Stimulated activated naive CD8-positive, alpha-beta T cell treated with anti-CD3 and anti-CD28 coated beads, Interleukin-15, Interleukin-2, amounts not matched to agents 100 U/mL and 50 U/mL, for 24 hours (primary cell): ENCODE measurements at regions not wholly inside any gene's neighbourhood (a gene's known extent, or its start where the extent isn't known, plus 50 kb on each side); places are given as distances from the start of the nearest gene placed in this dataset.
"Not testable (repeated sequence)": the region's sequence is repeated elsewhere in the genome, so short reads cannot be mapped to it uniquely, and the experiment has no call there.

ENCODE experiments used
- ATAC-seq: fragments of 150-1000 bp; cut with Tn5 transposase; one replicate; pipeline ENCODE4 v1.10.0; 2021
- DNase-seq: peaks from one replicate; pipeline ENCODE4 v3.0.0; 2021

DNA sequence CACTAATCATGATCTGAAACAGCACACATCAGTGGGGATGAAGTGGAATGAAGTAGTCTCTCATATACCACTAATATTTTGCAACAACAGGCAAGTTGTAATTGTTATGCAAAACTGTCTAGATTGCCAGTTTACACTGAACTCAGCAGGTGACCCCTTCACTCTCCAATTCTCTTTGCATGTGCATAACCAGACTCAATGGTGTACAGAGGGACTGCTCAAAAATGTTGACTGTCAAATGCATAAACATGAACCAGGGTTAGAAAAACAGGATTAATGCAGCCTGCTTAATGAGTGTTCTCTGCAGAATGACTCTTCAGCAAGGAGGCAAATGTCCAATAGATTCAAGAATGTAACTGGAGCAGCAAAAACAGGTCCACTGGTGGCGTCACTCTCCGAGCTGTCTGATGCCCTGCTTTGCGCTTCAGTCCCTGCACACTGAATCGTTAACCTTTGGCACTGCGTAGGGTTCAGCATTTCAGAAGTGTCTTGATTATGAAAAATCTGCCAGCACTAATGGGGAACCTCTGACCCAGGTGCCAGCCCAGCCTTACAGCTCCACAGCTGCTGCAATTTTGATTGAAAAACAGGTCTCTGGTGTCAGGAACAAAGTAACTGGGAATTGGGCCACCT, 209.3 kb downstream of the TDRD15 start:
- ATAC-seq = no peak

DNA sequence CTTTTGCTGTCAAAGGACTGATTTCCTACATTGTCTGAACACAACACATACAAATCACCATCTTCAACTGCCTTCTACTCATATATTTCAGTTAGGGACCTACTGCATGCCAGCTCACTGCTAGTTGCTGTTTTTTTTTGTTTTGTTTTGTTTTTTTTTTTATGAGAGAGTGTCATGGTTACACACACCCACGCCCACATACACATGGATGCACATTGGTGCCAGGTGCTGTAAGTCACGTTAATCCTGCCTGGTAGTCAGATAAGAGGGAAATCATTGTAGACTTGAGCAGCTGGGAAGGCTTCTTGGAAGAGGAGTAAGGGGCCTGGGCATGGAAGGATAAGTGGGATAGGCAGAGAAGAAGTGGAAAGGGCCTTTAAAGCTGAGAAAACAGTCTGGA, 209.9 kb downstream of the TDRD15 start:
- DNase-seq (no peak), ATAC-seq (no peak)

More for the DNA sequence above, 209.3 kb downstream of the TDRD15 start:
- no peak for DNase-seq

DNA sequence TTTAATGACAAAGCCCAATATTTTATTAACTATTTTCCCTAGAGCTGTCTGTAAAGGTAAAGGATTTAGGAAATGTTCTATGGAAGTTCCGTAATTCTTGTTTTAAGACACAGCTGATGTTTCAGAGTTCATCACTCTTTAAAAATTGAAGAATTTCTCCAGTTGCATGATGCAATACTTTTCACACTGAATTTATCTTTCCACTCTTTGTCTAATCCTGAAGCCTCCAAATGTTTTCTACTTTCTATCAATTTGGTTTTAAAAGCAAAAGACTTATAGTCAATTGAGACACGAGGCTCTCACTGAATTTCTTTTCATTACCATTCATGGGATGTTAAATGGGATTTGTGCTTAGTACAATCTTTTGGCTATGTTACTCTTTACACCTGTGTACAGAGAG, 223.2 kb downstream of the TDRD15 start:
- ATAC-seq (no peak), DNase-seq (no peak)

DNA sequence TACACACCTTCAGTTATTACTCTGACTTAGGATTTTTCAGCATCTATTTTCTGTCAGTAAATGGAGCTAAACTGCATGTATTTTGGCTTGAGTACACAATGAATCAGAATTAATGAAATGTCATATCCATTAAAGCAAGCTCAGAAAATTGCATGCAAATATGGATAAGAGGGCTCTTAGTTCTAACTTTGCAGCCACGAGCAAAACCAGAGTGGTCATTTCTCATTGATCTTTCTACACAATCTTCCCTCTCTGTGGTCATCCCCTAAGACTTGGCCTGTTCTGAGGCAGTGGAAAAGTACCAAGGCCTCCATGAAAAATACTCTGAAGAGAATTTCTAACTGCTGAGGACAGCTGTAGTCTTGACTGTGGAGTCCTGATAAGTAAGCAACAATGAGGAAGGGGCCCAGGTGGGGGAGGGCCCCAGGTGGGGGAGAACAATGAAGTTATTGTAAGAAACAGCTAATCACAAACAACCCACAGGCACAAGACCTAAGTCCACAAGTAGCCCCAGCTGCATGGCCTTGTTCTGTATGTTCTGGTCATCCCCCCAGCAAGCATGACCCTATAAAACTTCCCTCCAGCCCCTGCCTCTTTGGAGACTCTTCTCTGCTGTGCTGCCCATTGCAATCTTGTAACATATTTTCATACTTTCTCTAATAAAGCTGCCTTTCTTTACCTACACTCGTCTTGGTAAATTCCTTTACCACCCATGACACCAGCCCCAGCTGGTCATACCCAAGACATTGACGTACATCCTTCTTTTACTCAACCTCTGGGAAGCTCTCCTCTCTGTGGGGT, 230.3 kb downstream of the TDRD15 start:
- no peak for ATAC-seq
- no peak for DNase-seq

DNA sequence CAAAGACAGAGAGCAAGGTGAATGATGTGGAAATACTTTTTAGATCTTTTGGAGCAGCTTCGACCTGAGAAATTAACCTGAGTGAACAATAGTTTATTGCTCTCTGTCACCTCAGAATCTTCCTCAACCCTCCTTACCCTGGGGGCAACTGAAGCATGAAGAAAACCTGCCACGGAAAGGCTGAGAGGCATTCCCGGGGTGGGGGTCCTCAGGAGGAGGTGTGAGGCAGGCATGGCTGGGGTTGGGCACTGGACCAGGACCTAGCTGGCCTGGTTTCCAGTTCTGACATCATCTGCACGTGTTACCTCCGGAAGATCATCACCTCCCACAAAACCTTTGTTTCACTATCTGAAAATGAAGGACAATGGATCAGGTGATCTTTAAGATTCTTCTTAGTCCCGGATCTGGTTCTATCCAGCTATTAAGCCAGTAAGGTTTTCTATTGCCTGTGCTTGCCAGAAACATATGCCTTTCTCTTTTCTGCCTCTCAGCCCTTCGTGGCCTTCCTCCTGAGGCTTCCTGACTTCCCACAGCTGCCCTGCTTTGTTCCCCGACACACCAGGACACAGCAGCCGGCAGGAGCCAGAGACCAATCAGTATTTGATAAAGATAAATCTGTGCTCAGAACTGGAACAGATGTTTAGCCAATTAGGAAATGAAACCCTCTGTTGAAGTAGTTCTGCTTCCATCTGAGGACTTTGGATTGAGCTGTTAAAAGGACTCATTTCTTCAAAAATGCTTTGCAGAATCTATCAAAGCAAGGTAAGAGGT, 232.5 kb downstream of the TDRD15 start:
- DNase-seq = no peak
- ATAC-seq = no peak

DNA sequence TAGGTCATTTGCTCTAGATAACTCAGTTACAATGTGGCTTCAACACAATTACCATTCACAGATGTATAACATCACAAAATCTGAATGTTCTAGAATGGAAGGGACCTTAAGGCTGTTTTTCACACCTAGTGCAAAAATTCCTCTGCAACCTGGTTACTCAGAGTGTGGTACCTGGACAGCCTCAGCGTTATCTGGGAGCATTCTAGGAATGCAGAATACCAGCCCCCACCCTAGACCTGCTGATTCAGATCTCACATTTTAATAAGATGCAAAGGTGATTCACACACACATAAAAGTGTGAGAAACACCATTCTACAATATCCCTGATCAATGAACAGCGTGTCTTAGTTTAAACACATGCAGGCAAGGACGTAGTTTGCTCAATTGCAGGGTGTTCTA, 233.1 kb downstream of the TDRD15 start:
- no peak for DNase-seq
- no peak for ATAC-seq

DNA sequence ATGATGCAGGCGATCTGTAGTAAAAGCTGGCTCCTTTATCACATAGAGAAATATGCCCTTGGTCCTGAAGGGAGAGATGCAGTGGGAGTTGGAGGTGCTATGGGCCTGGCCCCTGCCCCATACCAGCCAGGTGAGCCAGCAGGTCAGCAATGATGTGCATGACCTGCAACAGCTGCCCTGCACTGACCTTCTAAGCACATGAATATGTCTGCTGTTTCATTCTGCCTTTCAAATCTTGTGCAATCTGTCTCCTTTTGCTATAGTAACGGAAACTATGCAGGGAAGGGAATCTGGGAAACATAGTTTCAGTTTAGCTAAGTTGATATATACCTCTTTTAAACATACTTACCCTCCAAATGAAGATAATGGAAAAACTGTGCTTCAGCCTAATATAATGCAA, 235.2 kb downstream of the TDRD15 start:
- no peak for ATAC-seq
- no peak for DNase-seq

DNA sequence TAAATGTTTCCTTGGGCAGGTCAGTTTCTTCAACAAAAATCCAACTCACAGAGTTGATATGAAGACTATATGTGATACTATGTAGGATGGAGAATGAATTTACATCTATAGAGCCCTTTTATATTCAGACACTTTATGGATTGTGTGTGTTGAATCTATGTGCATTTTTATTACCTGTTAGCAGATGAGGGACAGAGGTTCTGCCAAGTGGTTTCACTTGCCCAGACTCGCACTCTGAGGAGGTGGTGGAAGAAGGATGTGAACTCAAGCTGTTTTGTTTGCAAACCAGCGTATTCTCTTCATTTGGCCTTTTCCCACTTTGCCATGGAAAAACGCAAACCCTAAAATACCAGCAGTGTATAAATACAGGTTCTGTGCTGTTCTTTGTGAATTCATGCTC, 237.6 kb downstream of the TDRD15 start:
- ATAC-seq (no peak), DNase-seq (no peak)

DNA sequence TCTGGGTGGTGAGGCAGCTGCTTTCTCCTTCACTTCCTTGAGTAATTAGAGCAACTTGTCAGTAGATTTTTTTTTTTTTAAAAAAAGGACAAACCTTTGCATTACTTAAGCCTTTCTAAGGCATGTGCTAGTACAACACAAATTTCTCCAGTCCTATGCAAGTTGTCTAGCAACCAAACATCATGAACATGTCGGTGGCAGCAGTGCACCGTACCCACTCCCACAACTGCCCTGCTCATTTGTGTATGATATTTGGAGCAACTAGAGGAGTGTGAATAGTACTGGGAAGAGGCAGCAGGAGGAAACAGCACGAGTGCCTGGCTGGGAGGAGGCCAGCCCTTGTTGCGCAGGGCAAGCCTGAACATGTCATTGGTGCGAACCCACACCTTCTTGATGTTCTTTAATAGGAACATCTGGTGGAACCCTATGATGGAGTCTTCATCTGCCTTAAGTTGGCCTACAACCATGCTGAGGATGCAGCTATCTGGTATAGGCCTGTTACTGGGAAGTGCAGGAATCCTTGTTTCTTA, 238.3 kb downstream of the TDRD15 start:
- DNase-seq (no peak), ATAC-seq (no peak)

DNA sequence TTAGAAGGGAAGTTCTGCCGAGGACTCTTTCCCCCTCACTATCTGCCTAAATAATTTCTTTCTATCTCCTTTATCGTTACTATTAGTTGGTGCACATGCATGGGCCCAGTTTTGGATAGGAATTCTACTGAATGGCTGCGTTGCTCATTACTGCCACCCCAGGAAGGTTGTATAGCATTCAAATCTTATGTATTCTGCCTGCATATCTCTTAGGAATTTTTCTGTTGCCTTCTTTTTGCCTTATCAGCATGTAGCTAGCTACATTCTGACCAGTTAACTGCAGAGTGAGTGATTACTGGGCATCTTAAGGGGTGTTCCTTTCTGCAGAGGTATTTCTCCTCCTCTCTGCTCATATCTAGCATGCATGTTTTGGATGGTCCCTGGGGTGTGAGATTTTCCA, 239.6 kb downstream of the TDRD15 start:
- DNase-seq (no peak), ATAC-seq (no peak)

DNA sequence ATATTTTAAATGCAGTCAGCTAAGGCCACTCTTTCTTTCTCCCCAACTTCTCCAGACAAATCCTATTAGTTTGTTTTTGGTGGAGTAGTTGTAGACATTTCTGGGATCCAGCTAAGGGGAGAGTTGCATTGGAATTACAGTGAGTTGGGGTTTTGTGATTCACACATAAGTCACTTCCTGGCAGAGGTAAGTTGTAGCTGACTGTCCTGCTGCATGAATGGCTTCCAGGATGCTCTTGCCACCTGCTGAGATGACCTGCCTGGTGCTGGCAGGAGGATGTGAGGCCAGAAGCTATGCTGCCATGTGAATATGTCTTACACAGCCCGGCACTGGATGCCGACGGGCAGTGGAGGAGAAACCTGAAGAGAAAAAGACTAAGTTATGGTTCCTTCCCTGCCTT, 243.7 kb downstream of the TDRD15 start:
- ATAC-seq (no peak), DNase-seq (no peak)

DNA sequence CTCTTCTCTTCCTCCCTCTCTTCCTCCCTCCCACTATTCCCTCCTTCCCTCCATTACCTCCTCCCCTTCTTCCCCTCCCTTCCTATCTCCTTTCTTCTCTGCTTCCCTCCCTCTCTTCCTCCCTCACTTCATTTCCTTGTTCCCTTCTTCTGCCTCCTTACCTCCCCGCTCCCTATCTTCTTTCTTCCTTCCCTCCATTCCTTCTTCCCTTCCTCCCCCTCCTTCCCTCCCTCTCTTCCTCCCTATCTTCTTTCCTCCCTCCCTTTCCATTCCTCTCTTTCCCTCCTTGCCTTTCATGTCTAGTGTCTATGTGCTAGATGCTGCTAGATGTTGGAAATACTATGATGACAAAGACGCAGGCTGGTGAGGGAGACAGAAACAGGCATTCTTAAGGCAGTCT, 246.0 kb downstream of the TDRD15 start:
- DNase-seq = no peak
- ATAC-seq = no peak

DNA sequence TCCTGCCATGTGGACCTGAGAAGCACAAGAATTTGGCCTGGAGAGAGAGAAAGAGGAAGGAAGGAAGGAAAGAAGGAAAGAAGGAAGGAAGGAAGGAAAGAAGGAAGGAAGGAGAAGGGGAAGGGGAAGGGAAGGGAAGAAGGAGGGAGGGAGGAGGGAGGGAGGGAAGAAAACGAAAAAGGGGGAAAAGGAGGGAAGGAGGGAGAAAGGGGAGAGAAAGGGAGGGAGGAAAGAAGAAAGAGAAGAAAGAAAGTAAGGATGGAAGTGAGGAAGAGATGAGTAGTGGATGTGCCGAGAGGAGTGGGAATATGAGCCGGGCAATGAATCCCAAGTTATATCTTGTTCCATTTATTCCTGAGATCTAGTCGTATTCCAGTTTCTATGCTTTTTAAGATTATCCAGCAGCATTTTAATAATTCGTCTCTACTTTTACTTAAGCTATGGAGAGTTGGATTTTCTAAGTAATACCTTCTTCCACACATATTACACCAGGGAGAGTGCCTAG, 247.8 kb downstream of the TDRD15 start:
- ATAC-seq (no peak), DNase-seq (no peak)

DNA sequence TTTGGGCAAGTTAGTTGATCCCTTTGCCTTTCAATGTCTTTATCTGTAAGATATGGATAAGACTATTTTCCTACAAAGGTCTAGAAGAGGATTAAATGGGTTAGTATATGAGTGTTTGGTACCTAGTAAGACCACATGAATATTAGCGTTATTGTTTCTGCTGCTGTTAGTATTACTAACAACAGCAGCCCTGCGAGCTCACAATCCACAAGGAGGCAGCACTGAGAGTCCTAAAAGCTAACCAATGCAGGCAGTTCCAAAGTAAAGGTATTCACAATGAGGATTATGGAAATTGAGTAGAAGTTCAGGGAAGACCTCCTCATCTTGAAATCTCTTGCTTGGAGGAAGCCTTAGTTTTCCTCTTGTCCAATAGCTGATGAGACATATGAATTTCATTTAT, 248.9 kb downstream of the TDRD15 start:
- DNase-seq (no peak), ATAC-seq (no peak)

DNA sequence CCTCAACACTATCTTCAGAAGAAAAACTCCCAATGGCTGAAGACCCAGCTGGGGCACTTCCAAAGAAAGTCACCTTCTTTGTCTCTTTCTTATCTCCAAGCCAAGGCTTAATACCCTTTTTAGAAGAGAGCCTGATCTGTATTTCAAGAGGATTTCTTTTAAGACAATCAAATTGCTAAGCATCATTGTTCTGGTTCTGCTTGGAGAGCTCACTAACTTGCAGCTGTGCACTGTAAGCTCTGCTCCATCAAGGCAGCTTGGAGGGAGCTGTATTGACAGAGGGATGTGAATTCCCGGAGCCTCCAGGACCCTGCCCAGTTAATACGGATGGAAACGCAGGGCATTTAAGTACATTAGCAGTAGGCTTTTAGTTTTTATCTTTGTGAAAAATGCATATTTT, 253.1 kb downstream of the TDRD15 start:
- DNase-seq = no peak
- ATAC-seq = no peak

DNA sequence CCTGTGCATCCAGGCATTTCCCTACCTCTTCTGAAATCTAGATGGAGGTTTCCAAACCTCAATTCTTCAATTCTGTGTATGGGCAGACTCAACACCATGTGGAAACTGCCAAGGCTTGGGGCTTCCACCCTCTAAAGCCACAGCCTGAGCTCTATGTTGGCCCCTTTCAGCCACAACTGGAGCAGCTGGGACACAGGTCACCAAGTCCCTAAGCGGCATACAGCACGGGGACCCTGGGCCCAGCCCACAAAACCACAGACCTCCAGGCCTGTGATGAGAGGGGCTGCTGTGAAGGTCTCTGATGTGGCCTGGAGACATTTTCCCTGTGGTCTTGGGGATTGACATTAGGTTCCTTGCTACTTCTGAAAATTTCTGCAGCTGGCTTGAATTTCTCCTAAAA, 255.4 kb downstream of the TDRD15 start:
- ATAC-seq (no peak), DNase-seq (no peak)

DNA sequence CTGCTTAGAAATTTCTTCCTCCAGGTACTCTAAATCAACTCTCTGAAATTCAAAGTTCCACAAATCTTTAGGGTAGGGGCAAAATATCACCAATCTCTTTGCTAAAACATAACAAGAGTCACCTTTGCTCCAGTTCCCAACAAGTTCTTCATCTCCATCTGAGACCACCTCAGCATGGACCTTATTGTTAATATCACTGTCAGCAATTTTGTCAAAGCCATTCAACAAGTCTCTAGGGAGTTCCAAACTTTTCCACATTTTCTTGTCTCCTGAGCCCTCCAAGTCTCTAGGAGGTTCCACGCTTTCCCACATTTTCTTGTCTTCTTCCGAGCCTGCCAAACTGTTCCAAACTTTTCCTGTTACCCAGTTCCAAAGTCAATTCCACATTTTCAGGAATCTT, 255.9 kb downstream of the TDRD15 start:
- not testable (repeated sequence) for ATAC-seq, DNase-seq

DNA sequence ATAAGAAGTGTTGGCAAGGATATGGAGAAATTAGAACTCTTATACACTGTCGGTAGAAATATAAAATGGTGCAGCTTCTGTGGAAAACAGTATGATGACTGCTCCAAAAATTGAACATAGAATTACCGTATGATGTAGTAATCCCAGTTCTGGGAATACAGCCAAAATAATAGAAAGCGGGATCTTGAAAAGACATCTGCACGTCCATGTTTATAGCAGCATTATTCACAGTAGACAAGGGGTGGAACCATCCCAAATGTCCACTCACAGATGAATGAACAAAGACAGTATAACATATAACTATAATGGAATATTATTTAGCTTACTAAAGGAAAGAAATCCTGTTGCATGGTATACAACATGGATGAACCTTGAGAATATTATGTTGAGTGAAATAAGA, 257.7 kb downstream of the TDRD15 start:
- ATAC-seq = no peak

DNA sequence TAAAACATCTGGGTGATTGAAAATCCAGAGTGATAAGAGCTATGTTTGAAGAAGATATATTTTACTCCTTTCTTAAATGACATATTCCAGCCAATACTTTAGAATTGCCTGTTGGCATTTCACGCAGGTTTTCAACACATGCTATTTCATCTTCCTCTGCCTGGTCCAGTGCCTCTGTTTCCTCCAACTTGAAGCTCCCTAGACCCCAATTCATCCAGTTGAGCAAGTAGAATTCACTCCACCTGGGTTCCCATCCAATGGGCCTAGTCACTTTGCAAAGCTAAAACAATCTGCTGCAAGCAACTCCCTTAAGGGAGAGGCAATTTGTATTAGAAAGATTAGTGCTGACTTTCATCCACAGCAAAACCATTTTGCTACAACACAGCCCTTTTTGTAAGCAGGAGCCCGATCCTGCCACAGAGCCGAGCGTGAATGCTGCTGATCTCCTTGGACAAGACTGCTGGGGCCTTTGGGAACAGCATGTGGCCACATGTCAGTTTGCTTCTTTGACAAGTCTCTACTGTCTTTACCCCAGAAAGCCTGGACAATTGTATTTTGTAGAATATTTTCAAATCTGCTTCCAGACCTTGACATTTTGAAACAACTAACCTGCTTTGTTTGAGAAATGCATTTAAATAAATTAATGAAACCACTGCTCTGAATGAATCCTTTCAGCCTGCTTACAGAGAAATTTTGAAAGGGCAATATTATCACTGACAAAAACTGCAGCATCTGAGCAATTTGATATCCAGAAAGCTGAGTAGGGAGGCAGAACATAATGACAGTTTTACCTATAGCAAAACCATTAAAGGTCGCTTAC, 259.1 kb downstream of the TDRD15 start:
- DNase-seq (no peak), ATAC-seq (no peak)

More for the DNA sequence above, 257.7 kb downstream of the TDRD15 start:
- DNase-seq = no peak

DNA sequence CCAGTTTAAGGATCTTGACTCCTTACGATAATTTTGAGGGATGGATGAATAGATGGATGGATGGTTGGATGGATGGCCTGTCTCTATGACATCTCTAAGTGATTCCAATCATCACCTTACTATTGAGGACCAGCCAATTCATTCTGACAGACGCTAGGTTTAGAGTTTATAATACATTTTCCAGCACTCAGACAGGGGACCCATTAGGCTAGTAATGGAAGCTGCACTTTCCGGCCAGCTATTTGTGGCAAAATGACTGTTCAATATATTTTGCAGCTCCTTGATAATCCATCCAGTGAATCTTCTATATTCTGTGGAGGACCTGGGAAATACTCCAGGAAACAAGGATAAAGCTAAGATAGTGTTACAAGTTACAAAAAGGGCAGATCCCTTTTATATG, 262.9 kb downstream of the TDRD15 start:
- no peak for DNase-seq
- ATAC-seq = no peak

DNA sequence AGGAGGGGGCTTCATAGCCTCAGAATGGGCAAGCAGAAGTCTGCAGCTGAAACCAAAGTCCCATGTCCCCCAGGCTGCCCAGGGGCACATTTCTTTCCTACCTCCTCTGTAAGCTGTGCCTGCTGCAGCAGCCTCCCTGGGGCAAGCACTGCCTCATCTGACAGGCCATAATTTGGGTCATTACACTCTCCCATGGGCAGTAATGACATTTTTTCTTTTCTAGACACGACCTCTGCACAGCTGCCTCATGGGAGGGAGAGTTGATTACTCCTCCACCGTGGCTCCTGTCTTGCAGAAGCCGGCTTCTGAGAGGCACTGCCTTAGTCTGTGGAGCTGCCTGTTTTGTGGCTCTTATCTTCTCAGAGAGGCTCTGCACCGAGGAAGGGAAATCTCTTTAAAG, 268.9 kb downstream of the TDRD15 start:
- DNase-seq (no peak), ATAC-seq (no peak)

DNA sequence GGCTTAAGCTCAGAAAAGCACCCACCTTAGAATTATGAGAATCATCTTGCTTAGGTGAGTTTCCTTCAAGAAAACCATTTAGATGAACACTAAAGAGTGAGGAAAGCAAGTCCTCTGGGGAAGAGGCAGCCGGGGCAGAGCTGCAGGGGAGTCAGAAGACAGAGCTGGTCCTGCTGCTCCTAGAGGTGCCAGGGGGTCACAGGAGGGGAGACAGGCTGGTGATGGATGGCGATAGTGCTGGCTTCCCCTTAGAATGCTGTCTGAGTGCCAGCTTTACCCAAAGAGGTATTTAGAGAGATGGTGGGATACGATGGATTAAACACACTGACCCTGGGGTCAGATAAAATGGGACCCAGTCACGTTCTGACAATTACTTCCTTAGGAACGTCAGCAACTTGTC, 269.4 kb downstream of the TDRD15 start:
- DNase-seq = no peak
- ATAC-seq = no peak
